LNCaP clone FGC (cell line): ENCODE measurements at regions not wholly inside any gene's neighbourhood (a gene's known extent, or its start where the extent isn't known, plus 50 kb on each side); places are given as distances from the start of the nearest gene placed in this dataset.

Experiments used
- DNase-seq: peaks from one replicate; pipeline ENCODE4 v3.0.0-alpha.2; 2011; ENCODE audit warnings: low read depth
- H3K4me3 ChIP-seq: 2 replicates; pipeline ENCODE4 v1.5.1; 2011; ENCODE audit warnings: mild to moderate bottlenecking, low read depth, low read length, control low read depth
- CTCF ChIP-seq: IDR thresholded peaks from 2 replicates; pipeline ENCODE4 v1.5.1; 2012; ENCODE audit warnings: mild to moderate bottlenecking; ENCODE audit not compliant: control insufficient read depth, insufficient read depth; ENCODE audit errors: extremely low read depth

GRCh38 chr18:40011201-40011600 is 1943.8 kb upstream of the PIK3C3 start:
- no peak for DNase-seq
- H3K4me3 ChIP-seq = no peak overlapping the region
- TF ChIP-seq CTCF = no peak

GRCh38 chr18:40006634-40007033 is 1948.4 kb upstream of the PIK3C3 start:
- DNase-seq = no peak

GRCh38 chr18:40004246-40004645 is 1950.8 kb upstream of the PIK3C3 start:
- no peak for DNase-seq
- TF ChIP-seq CTCF = no peak
- H3K4me3 ChIP-seq = no peak overlapping the region

More at GRCh38 chr18:40006634-40007033, 1948.4 kb upstream of the PIK3C3 start:
- TF ChIP-seq CTCF = no peak
- no peak overlapping the region for H3K4me3 ChIP-seq

GRCh38 chr18:39998317-39998716 is 1956.7 kb upstream of the PIK3C3 start:
- H3K4me3 ChIP-seq = no peak overlapping the region
- no peak for TF ChIP-seq CTCF
- no peak for DNase-seq

- no peak for TF ChIP-seq CTCF
- no peak for DNase-seq
- no peak overlapping the region for H3K4me3 ChIP-seq
These were observed 1960.5 kb upstream of the PIK3C3 start for GRCh38 chr18:39994498-39994897.

GRCh38 chr18:39991696-39992265 is 1963.3 kb upstream of the PIK3C3 start:
- DNase-seq = no peak
- TF ChIP-seq CTCF = no peak
- no peak overlapping the region for H3K4me3 ChIP-seq

GRCh38 chr18:39990540-39990939 is 1964.5 kb upstream of the PIK3C3 start:
- DNase-seq = no peak
- H3K4me3 ChIP-seq = no peak overlapping the region
- no peak for TF ChIP-seq CTCF
